H1 (cell line): ENCODE measurements at regions not wholly inside any gene's neighbourhood (a gene's known extent, or its start where the extent isn't known, plus 50 kb on each side); places are given as distances from the start of the nearest gene placed in this dataset.

Source experiments
- CTCF ChIA-PET: fragments of 300-600 bp; sonication (Branson Sonifier 250); formaldehyde crosslinking; loops from one replicate; lab custom pipeline; 2021; ENCODE audit not compliant: partially characterized antibody; lab: Charles Lee
- POLR2A ChIA-PET: fragments of 300-600 bp; sonication (Branson Sonifier 250); formaldehyde crosslinking; loops from one replicate; lab custom pipeline; 2021; ENCODE audit warnings: inconsistent platforms; ENCODE audit not compliant: partially characterized antibody; lab: Charles Lee
- DNase-seq, 2 experiments: peaks; one replicate each; pipeline versions ENCODE4 v3.0.0 to v3.0.0-alpha.2; 2010 to 2022; ENCODE audit warnings: low spot score in 2 of 2, low read depth in 1 of 2, mixed read lengths in 1 of 2
- FAIRE-seq: peaks from 2 replicates; lab custom pipeline; 2011; peaks lifted over from hg19 to GRCh38; lab: Jason Lieb, UNC
- H2AFZ ChIP-seq: 2 replicates; pipeline ENCODE4 v1.8.1; 2012; ENCODE audit warnings: low read length, inconsistent platforms
- H2AK5ac ChIP-seq: 2 replicates; pipeline ENCODE4 v1.6.1; 2013; ENCODE audit warnings: low read depth, low read length
- H2BK120ac ChIP-seq: replicated peaks from 2 replicates; pipeline ENCODE3; 2013; ENCODE audit warnings: low read depth, low read length, inconsistent platforms
- H2BK12ac ChIP-seq: 2 replicates; pipeline ENCODE4 v1.6.1; 2013; ENCODE audit warnings: low read depth, low read length
- H2BK15ac ChIP-seq: 2 replicates; pipeline ENCODE4 v1.6.1; 2013; ENCODE audit warnings: low read length
- H2BK20ac ChIP-seq: 2 replicates; pipeline ENCODE4 v1.6.1; 2013; ENCODE audit warnings: low read length
- H2BK5ac ChIP-seq: 2 replicates; pipeline ENCODE4 v1.6.1; 2013; ENCODE audit warnings: low read depth, low read length
- H3K14ac ChIP-seq: 2 replicates; pipeline ENCODE4 v1.6.1; 2013; ENCODE audit warnings: inconsistent platforms; ENCODE audit not compliant: insufficient read length
- H3K18ac ChIP-seq: 2 replicates; pipeline ENCODE4 v1.6.1; 2013; ENCODE audit warnings: low read length; ENCODE audit errors: extremely low read depth
- H3K23ac ChIP-seq: 2 replicates; pipeline ENCODE4 v1.6.1; 2013; ENCODE audit warnings: inconsistent platforms; ENCODE audit not compliant: insufficient read length
- H3K23me2 ChIP-seq: 2 replicates; pipeline ENCODE4 v1.6.1; 2013; ENCODE audit warnings: low read depth, low read length
- H3K27ac ChIP-seq: 2 replicates; pipeline ENCODE4 v1.6.1; 2011; ENCODE audit warnings: low read depth, low read length, inconsistent platforms
- H3K27me3 ChIP-seq, 4 experiments: replicated peaks in 1 of 4; 1 replicate in 1 of 4; 2 replicates in 3 of 4; pipeline versions ENCODE4 v1.6.1 to v1.8.1; 2011 to 2013; ENCODE audit warnings: low read length in 3 of 4, mild to moderate bottlenecking in 3 of 4, inconsistent platforms in 2 of 4, mixed read lengths in 2 of 4, moderate library complexity in 1 of 4; ENCODE audit not compliant: control insufficient read depth in 3 of 4, insufficient read depth in 3 of 4; ENCODE audit errors: extremely low read depth in 1 of 4
- H3K36me3 ChIP-seq, 4 experiments: 2 replicates each; pipeline versions ENCODE4 v1.6.1 to v1.8.1; 2011 to 2013; ENCODE audit warnings: mild to moderate bottlenecking in 4 of 4, low read length in 3 of 4, moderate library complexity in 2 of 4, control low read depth in 1 of 4, inconsistent platforms in 1 of 4; ENCODE audit not compliant: insufficient read depth in 4 of 4, control insufficient read depth in 2 of 4
- H3K4ac ChIP-seq: replicated peaks from 2 replicates; pipeline ENCODE3; 2013; ENCODE audit warnings: low read length, low read depth, mixed read lengths, inconsistent platforms; ENCODE audit not compliant: insufficient read length
- H3K4me1 ChIP-seq, 4 experiments: replicated peaks in 1 of 4; 1 replicate in 1 of 4; 2 replicates in 3 of 4; pipeline versions ENCODE4 v1.6.1 to v1.8.1; 2011 to 2013; ENCODE audit warnings: low read length in 3 of 4, inconsistent platforms in 2 of 4, mixed read lengths in 1 of 4; ENCODE audit not compliant: insufficient read depth in 4 of 4, control insufficient read depth in 3 of 4
- H3K4me2 ChIP-seq, 2 experiments: 2 replicates each; pipeline versions ENCODE4 v1.6.1 to v1.8.1; 2011 to 2013; ENCODE audit warnings: low read depth in 2 of 2, low read length in 2 of 2, control low read depth in 1 of 2, inconsistent platforms in 1 of 2, mild to moderate bottlenecking in 1 of 2; ENCODE audit not compliant: insufficient read depth in 1 of 2
- H3K4me3 ChIP-seq, 4 experiments: fragments of 200-600, 300-600 bp in 1 of 4; sonication (generic), shearing (Covaris generic), sonication (Bioruptor Twin) in 1 of 4; 2 replicates each; pipeline versions ENCODE4 v1.5.1 to v1.8.1; 2011 to 2016; ENCODE audit warnings: low read length in 4 of 4, low read depth in 3 of 4, control low read depth in 2 of 4, inconsistent platforms in 2 of 4, mild to moderate bottlenecking in 2 of 4, mixed read lengths in 1 of 4, moderate library complexity in 1 of 4; ENCODE audit not compliant: insufficient read depth in 2 of 4; ENCODE audit errors: extremely low read depth in 1 of 4
- H3K56ac ChIP-seq: replicated peaks from 2 replicates; pipeline ENCODE3; 2013; ENCODE audit warnings: low read depth, mild to moderate bottlenecking, mixed read lengths, low read length, inconsistent platforms; ENCODE audit not compliant: insufficient read length
- H3K79me1 ChIP-seq: 2 replicates; pipeline ENCODE4 v1.6.1; 2013; ENCODE audit warnings: low read depth, low read length, control low read depth
- H3K79me2 ChIP-seq, 2 experiments: 2 replicates each; pipeline versions ENCODE4 v1.6.1 to v1.8.1; 2012 to 2013; ENCODE audit warnings: low read length in 2 of 2, mild to moderate bottlenecking in 2 of 2, inconsistent platforms in 1 of 2; ENCODE audit not compliant: insufficient read depth in 2 of 2, control insufficient read depth in 1 of 2
- H3K9ac ChIP-seq, 4 experiments: replicated peaks in 1 of 4; 1 replicate in 1 of 4; 2 replicates in 3 of 4; pipeline versions ENCODE4 v1.6.1 to v1.8.1; 2011 to 2013; ENCODE audit warnings: low read depth in 3 of 4, low read length in 3 of 4, control low read depth in 2 of 4, mild to moderate bottlenecking in 2 of 4, moderate library complexity in 2 of 4, inconsistent platforms in 1 of 4; ENCODE audit errors: extremely low read depth in 1 of 4
- H3K9me3 ChIP-seq, 2 experiments: 2 replicates each; pipeline versions ENCODE4 v1.6.1 to v1.8.1; 2012 to 2013; ENCODE audit warnings: mild to moderate bottlenecking in 2 of 2, moderate library complexity in 2 of 2, control low read depth in 1 of 2, inconsistent platforms in 1 of 2, low read depth in 1 of 2, low read length in 1 of 2, mixed read lengths in 1 of 2; ENCODE audit not compliant: insufficient read depth in 2 of 2
- H4K20me1 ChIP-seq, 2 experiments: replicated peaks in 1 of 2; 2 replicates each; pipeline versions ENCODE3 to v1.8.1; 2011 to 2013; ENCODE audit warnings: inconsistent platforms in 2 of 2, low read length in 2 of 2, mild to moderate bottlenecking in 1 of 2; ENCODE audit not compliant: insufficient read depth in 2 of 2, control insufficient read depth in 1 of 2
- H4K5ac ChIP-seq: 2 replicates; pipeline ENCODE4 v1.6.1; 2013; ENCODE audit warnings: low read length, low read depth, mixed read lengths, inconsistent platforms; ENCODE audit not compliant: insufficient read length
- H4K8ac ChIP-seq: 2 replicates; pipeline ENCODE4 v1.8.0; 2013; ENCODE audit warnings: mild to moderate bottlenecking, moderate library complexity, low read length, inconsistent platforms; ENCODE audit not compliant: insufficient read depth; ENCODE audit errors: extremely low read depth
- H4K91ac ChIP-seq: replicated peaks from 2 replicates; pipeline ENCODE3; 2013; ENCODE audit warnings: low read length, mixed read lengths, inconsistent platforms; ENCODE audit not compliant: insufficient read length
- RAD21 ChIP-seq, 2 experiments: IDR thresholded peaks in 1 of 2; conservative IDR thresholded peaks in 1 of 2; 2 replicates each; pipeline ENCODE4 v1.6.1; 2011; ENCODE audit warnings: low read depth in 2 of 2, low read length in 2 of 2, improper control_type of control experiment in 1 of 2, inconsistent platforms in 1 of 2, mild to moderate bottlenecking in 1 of 2, moderate library complexity in 1 of 2
- TEAD4 ChIP-seq: IDR thresholded peaks from 2 replicates; pipeline ENCODE4 v1.6.1; 2012; ENCODE audit warnings: low read depth, low read length, inconsistent platforms, mixed read lengths
- WGBS, 2 experiments: shearing (Covaris generic) in 1 of 2; methylation state at CpG; one replicate each; pipeline versions ENCODE4 v1.1.6 to v1.1.7; 2013 to 2015; ENCODE audit warnings: low lambda C conversion rate in 2 of 2, mixed read lengths in 2 of 2, inconsistent platforms in 1 of 2, low coverage in 1 of 2, missing lambda C conversion rate in 1 of 2; ENCODE audit not compliant: insufficient replicate concordance in 2 of 2, insufficient coverage in 1 of 2, insufficient read length in 1 of 2; ENCODE audit errors: extremely low coverage in 1 of 2, missing lambda C conversion rate in 1 of 2; 5-methylcytosine and 5-hydroxymethylcytosine counted together

- H3K4me1 ChIP-seq = peaks cover 0 to 4% (median 0%) of the 10 kb centered on the region in 4 experiments; a peak in 3 of 7 replicates
- no peak overlapping the region for H3K23ac ChIP-seq
- 95% methylated on average over 4 of the region's 4 CpGs; no CpG with 5 or more reads in 1 of the 2 experiments for WGBS, 2 experiments
- no peak overlapping the region for H2BK12ac ChIP-seq
- no peak overlapping the region for H4K91ac ChIP-seq
- H3K9me3 ChIP-seq = no peaks in the 10 kb centered on the region
- FAIRE-seq = no peak
- no peak overlapping the region for H2AFZ ChIP-seq
- H2BK15ac ChIP-seq = no peak overlapping the region
- no peak overlapping the region for H4K8ac ChIP-seq
- DNase-seq = no peak
- H4K20me1 ChIP-seq = no peaks in the 10 kb centered on the region
- no peak overlapping the region for H3K27ac ChIP-seq
- H2BK120ac ChIP-seq = no peak overlapping the region
- no peak overlapping the region for H2BK5ac ChIP-seq
- no peak overlapping the region for H3K14ac ChIP-seq
- TF ChIP-seq TEAD4 = no peak
- peak in 1 of 2 experiments; percentile 32; a peak in 2 of 4 replicates for TF ChIP-seq RAD21 (IDR thresholded peaks at IDR 0.05 in 1 of 2, conservative IDR thresholded peaks at IDR 0.05 in 1 of 2; ENCODE audit: low read depth in 2 of 2, low read length in 2 of 2)
- H3K79me2 ChIP-seq = no peaks in the 10 kb centered on the region
- H3K56ac ChIP-seq = no peak overlapping the region
- no peak overlapping the region for H3K4ac ChIP-seq
- H3K36me3 ChIP-seq = no peaks in the 10 kb centered on the region
- H3K4me3 ChIP-seq = no peak overlapping the region
- no peak overlapping the region for H4K5ac ChIP-seq
- no peak overlapping the region for H3K4me2 ChIP-seq
- H2BK20ac ChIP-seq = no peak overlapping the region
- ChIA-PET POLR2A (no interaction called here), CTCF (no interaction called here)
- no peak overlapping the region for H2AK5ac ChIP-seq
- H3K79me1 ChIP-seq = no peaks in the 10 kb centered on the region
- H3K18ac ChIP-seq = no peak overlapping the region
- no peaks in the 10 kb centered on the region for H3K23me2 ChIP-seq
- no peaks in the 10 kb centered on the region for H3K27me3 ChIP-seq
- no peak overlapping the region for H3K9ac ChIP-seq
These were observed 310.2 kb upstream of the SALL1 start for GRCh38 chr16:51461255-51461654.
